ENCODE measurements at regions not wholly inside any gene's neighbourhood (a gene's known extent, or its start where the extent isn't known, plus 50 kb on each side); places are given as distances from the start of the nearest gene placed in this dataset.

- TF ChIP-seq CTCF (IDR thresholded peaks at IDR 0.05) (no peak), POLR2A (IDR thresholded peaks at IDR 0.05) (no peak)
Measured at GRCh38 chr7:11252011-11252607, 278.4 kb downstream of the PHF14 start.
